IPS-NIHi11 (cell line): ENCODE measurements at regions not wholly inside any gene's neighbourhood (a gene's known extent, or its start where the extent isn't known, plus 50 kb on each side); places are given as distances from the start of the nearest gene placed in this dataset.
"Not testable (repeated sequence)": the region's sequence is repeated elsewhere in the genome, so short reads cannot be mapped to it uniquely, and the experiment has no call there.

Source experiments
- DNase-seq: peaks from one replicate; pipeline ENCODE4 v3.0.0; 2012; ENCODE audit warnings: mixed read lengths, low spot score

- no peak for DNase-seq
These were observed 51.1 kb upstream of the EGFL7 start for GRCh38 chr9:136611606-136612005.

GRCh38 chr9:136611119-136611518 lies 51.6 kb upstream of the EGFL7 start:
- no peak for DNase-seq

GRCh38 chr9:136610426-136610825 lies 52.3 kb upstream of the EGFL7 start:
- no peak for DNase-seq

GRCh38 chr9:136609838-136610311 lies 52.8 kb upstream of the EGFL7 start:
- no peak for DNase-seq

GRCh38 chr9:136609160-136609475 lies 53.6 kb upstream of the EGFL7 start:
- DNase-seq: no peak

- no peak for DNase-seq
These were observed 54.2 kb upstream of the EGFL7 start for GRCh38 chr9:136608348-136609159.

GRCh38 chr9:136607334-136607919 lies 55.3 kb upstream of the EGFL7 start:
- DNase-seq: no peak

GRCh38 chr9:136606687-136607333 lies 55.9 kb upstream of the EGFL7 start:
- no peak for DNase-seq

- no peak for DNase-seq
These were observed 56.6 kb upstream of the EGFL7 start for GRCh38 chr9:136605988-136606660.

- DNase-seq: peak; percentile 74
These were observed 57.7 kb upstream of the EGFL7 start for GRCh38 chr9:136604823-136605525.

GRCh38 chr9:136603901-136604814 lies 58.3 kb upstream of the NOTCH1 start:
- DNase-seq: no peak

GRCh38 chr9:136603216-136603615 lies 57.4 kb upstream of the NOTCH1 start:
- no peak for DNase-seq

GRCh38 chr9:136602193-136602885 lies 56.5 kb upstream of the NOTCH1 start:
- no peak for DNase-seq

GRCh38 chr9:136601250-136601973 lies 55.6 kb upstream of the NOTCH1 start:
- DNase-seq: not testable (repeated sequence)

GRCh38 chr9:136599811-136600660 lies 54.2 kb upstream of the NOTCH1 start:
- peak; percentile 21 for DNase-seq

GRCh38 chr9:136599074-136599531 lies 53.3 kb upstream of the NOTCH1 start:
- DNase-seq: no peak

- DNase-seq: not testable (repeated sequence)
These were observed 52.7 kb upstream of the NOTCH1 start for GRCh38 chr9:136598390-136599073.

GRCh38 chr9:136597965-136598364 lies 52.1 kb upstream of the NOTCH1 start:
- no peak for DNase-seq
